ENCODE measurements at regions not wholly inside any gene's neighbourhood (a gene's known extent, or its start where the extent isn't known, plus 50 kb on each side); places are given as distances from the start of the nearest gene placed in this dataset.

- H3K4me3 ChIP-seq (ENCODE audit: extremely low read depth in 1 of 4, insufficient read depth in 2 of 4, low read depth in 3 of 4, low read length in 4 of 4): no peak overlapping the region
- H2BK20ac ChIP-seq (ENCODE audit: low read length): no peak overlapping the region
- H3K4me1 ChIP-seq (replicated peaks in 1 of 4; ENCODE audit: control insufficient read depth in 3 of 4, insufficient read depth in 4 of 4, low read length in 3 of 4): no peaks in the 10 kb centered on the region
- H3K27me3 ChIP-seq (replicated peaks in 1 of 4; ENCODE audit: control insufficient read depth in 3 of 4, extremely low read depth in 1 of 4, insufficient read depth in 3 of 4, low read length in 3 of 4): no peaks in the 10 kb centered on the region
- no peaks in the 10 kb centered on the region for H3K79me2 ChIP-seq (ENCODE audit: control insufficient read depth in 1 of 2, insufficient read depth in 2 of 2, low read length in 2 of 2)
- H4K5ac ChIP-seq (ENCODE audit: insufficient read length, low read depth, low read length): no peak overlapping the region
- FAIRE-seq: no peak
- no peak overlapping the region for H3K9ac ChIP-seq (replicated peaks in 1 of 4; ENCODE audit: extremely low read depth in 1 of 4, low read depth in 3 of 4, low read length in 3 of 4)
- TF ChIP-seq, protein P1, sequence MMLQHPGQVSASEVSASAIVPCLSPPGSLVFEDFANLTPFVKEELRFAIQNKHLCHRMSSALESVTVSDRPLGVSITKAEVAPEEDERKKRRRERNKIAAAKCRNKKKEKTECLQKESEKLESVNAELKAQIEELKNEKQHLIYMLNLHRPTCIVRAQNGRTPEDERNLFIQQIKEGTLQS (IDR thresholded peaks at IDR 0.05; ENCODE audit: insufficient read depth, low read depth, low read length): no peak
- TF ChIP-seq CBX8 (IDR thresholded peaks at IDR 0.05; ENCODE audit: borderline replicate concordance, low read depth, low read length) (no peak), ASH2L (IDR thresholded peaks at IDR 0.05; ENCODE audit: low read length) (no peak), RAD21 (IDR thresholded peaks at IDR 0.05 in 1 of 2, conservative IDR thresholded peaks at IDR 0.05 in 1 of 2; ENCODE audit: low read depth in 2 of 2, low read length in 2 of 2) (no peak), FOSL1 (IDR thresholded peaks at IDR 0.05; ENCODE audit: insufficient read depth, low read depth, low read length) (no peak)
- ChIA-PET POLR2A (ENCODE audit: partially characterized antibody) (no interaction called here), CTCF (ENCODE audit: partially characterized antibody) (no interaction called here)
- no peak overlapping the region for H3K23ac ChIP-seq (ENCODE audit: insufficient read length)
- no peak overlapping the region for H3K18ac ChIP-seq (ENCODE audit: extremely low read depth, low read length)
- H4K20me1 ChIP-seq (replicated peaks in 1 of 2; ENCODE audit: control insufficient read depth in 1 of 2, insufficient read depth in 2 of 2, low read length in 2 of 2): no peaks in the 10 kb centered on the region
- H3K27ac ChIP-seq (ENCODE audit: low read depth, low read length): no peak overlapping the region
- no peak overlapping the region for H2BK15ac ChIP-seq (ENCODE audit: low read length)
- no peak overlapping the region for H2BK5ac ChIP-seq (ENCODE audit: low read depth, low read length)
- no peaks in the 10 kb centered on the region for H3K79me1 ChIP-seq (ENCODE audit: low read depth, low read length)
- H3K9me3 ChIP-seq (ENCODE audit: insufficient read depth in 2 of 2, low read depth in 1 of 2, low read length in 1 of 2): no peaks in the 10 kb centered on the region
- H2AK5ac ChIP-seq (ENCODE audit: low read depth, low read length): no peak overlapping the region
- no peaks in the 10 kb centered on the region for H3K36me3 ChIP-seq (ENCODE audit: control insufficient read depth in 2 of 4, insufficient read depth in 4 of 4, low read length in 3 of 4)
- no peak overlapping the region for H3K4ac ChIP-seq (replicated peaks; ENCODE audit: insufficient read length, low read depth, low read length)
- no peaks in the 10 kb centered on the region; the same call in 1 of the 2 replicates for H3K23me2 ChIP-seq (ENCODE audit: low read depth, low read length)
- H3K56ac ChIP-seq (replicated peaks; ENCODE audit: insufficient read length, low read depth, low read length): no peak overlapping the region
- 85% methylated on average over 6 of the region's 6 CpGs; no CpG with 5 or more reads in 1 of the 2 experiments for WGBS, 2 experiments (ENCODE audit: extremely low coverage in 1 of 2, insufficient coverage in 1 of 2, insufficient read length in 1 of 2, insufficient replicate concordance in 2 of 2, low coverage in 1 of 2, low lambda C conversion rate in 2 of 2, missing lambda C conversion rate in 1 of 2)
- H4K91ac ChIP-seq (replicated peaks; ENCODE audit: insufficient read length, low read length): no peak overlapping the region
- H3K14ac ChIP-seq (ENCODE audit: insufficient read length): no peak overlapping the region
- no peak overlapping the region for H2BK120ac ChIP-seq (replicated peaks; ENCODE audit: low read depth, low read length)
- H2AFZ ChIP-seq (ENCODE audit: low read length): no peak overlapping the region
- DNase-seq (ENCODE audit: low read depth in 1 of 2, low spot score in 2 of 2): no peak
- H2BK12ac ChIP-seq (ENCODE audit: low read depth, low read length): no peak overlapping the region
- no peak overlapping the region for H4K8ac ChIP-seq (ENCODE audit: extremely low read depth, insufficient read depth, low read length)
- H3K4me2 ChIP-seq (ENCODE audit: insufficient read depth in 1 of 2, low read depth in 2 of 2, low read length in 2 of 2): no peak overlapping the region
These were observed 199.6 kb upstream of the IRS2 start for GRCh38 chr13:109985871-109986450.

Measured in H1 (cell line).